ENCODE measurements at regions not wholly inside any gene's neighbourhood (a gene's known extent, or its start where the extent isn't known, plus 50 kb on each side); places are given as distances from the start of the nearest gene placed in this dataset.

DNA sequence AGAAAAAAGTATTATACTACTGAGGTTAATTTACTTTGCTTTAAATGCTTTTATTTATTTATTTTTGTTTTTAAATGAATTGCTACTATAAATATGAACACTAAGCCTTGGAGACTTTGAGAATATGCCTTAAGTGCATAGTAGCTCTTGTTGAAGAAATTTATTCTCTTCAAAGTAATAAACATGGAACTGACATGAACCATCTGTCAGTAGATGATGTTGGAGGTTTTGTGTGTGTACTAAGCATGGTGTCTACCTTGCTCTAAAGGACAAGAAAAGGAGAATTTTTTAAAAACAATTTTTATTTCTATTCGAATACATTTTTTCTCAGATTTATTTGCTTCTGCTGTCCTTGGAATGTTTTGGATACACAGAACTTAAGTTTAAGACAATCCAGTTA is 81.1 kb upstream of the PDZRN3 start:
- TF ChIP-seq, protein P1, sequence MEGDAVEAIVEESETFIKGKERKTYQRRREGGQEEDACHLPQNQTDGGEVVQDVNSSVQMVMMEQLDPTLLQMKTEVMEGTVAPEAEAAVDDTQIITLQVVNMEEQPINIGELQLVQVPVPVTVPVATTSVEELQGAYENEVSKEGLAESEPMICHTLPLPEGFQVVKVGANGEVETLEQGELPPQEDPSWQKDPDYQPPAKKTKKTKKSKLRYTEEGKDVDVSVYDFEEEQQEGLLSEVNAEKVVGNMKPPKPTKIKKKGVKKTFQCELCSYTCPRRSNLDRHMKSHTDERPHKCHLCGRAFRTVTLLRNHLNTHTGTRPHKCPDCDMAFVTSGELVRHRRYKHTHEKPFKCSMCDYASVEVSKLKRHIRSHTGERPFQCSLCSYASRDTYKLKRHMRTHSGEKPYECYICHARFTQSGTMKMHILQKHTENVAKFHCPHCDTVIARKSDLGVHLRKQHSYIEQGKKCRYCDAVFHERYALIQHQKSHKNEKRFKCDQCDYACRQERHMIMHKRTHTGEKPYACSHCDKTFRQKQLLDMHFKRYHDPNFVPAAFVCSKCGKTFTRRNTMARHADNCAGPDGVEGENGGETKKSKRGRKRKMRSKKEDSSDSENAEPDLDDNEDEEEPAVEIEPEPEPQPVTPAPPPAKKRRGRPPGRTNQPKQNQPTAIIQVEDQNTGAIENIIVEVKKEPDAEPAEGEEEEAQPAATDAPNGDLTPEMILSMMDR (conservative IDR thresholded peaks at IDR 0.05), result no peak
- TF ChIP-seq ZFX (IDR thresholded peaks at IDR 0.05), result no peak

All from C4-2B (cell line).